IMR-90 (cell line): ENCODE measurements at regions not wholly inside any gene's neighbourhood (a gene's known extent, or its start where the extent isn't known, plus 50 kb on each side); places are given as distances from the start of the nearest gene placed in this dataset.

Experiments used
- ATAC-seq: fragments of 200-7000 bp; cut with Tn5 transposase; 2 replicates; pipeline ENCODE4 v1.9.1; 2020; ENCODE audit warnings: low read depth, mild to moderate bottlenecking, moderate library complexity
- BruUV-seq: library from RNA; stranded (reverse); fragments of 400-500 nt; replicated peaks from 2 replicates; lab custom pipeline; 2021; lab: Mats Ljungman, UMichigan
- CTCF ChIA-PET: fragments of 300-600 bp; formaldehyde crosslinking; extraction: SDS; loops from one replicate; lab custom pipeline; 2021; ENCODE audit warnings: antibody characterized with exemption; lab: Yijun Ruan, JAX
- POLR2A ChIA-PET: fragments of 300-600 bp; sonication (Branson Sonifier 250); formaldehyde crosslinking; loops from one replicate; lab custom pipeline; 2022; ENCODE audit warnings: antibody characterized with exemption; ENCODE audit not compliant: unreplicated experiment; lab: Charles Lee
- DNase-seq: peaks from one replicate; pipeline ENCODE4 v3.0.0; 2013
- H2AFZ ChIP-seq: replicated peaks from 2 replicates; pipeline ENCODE3; 2013; ENCODE audit warnings: low read length, mild to moderate bottlenecking; ENCODE audit not compliant: poor library complexity
- H2AK5ac ChIP-seq: 2 replicates; pipeline ENCODE4 v1.6.1; 2013; ENCODE audit warnings: low read depth, low read length, inconsistent platforms
- H2AK9ac ChIP-seq: replicated peaks from 2 replicates; pipeline ENCODE3; 2013; ENCODE audit warnings: mild to moderate bottlenecking, low read depth, low read length, moderate library complexity; ENCODE audit not compliant: poor library complexity
- H2BK120ac ChIP-seq: 2 replicates; pipeline ENCODE4 v1.6.1; 2013; ENCODE audit warnings: low read depth, low read length, inconsistent platforms
- H2BK15ac ChIP-seq: 3 replicates; pipeline ENCODE4 v1.6.1; 2013; ENCODE audit warnings: low read depth, low read length, inconsistent platforms
- H2BK20ac ChIP-seq: 2 replicates; pipeline ENCODE4 v1.6.1; 2013; ENCODE audit warnings: low read depth, mild to moderate bottlenecking, inconsistent platforms, low read length, moderate library complexity
- H2BK5ac ChIP-seq: 2 replicates; pipeline ENCODE4 v1.6.1; 2013; ENCODE audit warnings: mild to moderate bottlenecking, low read depth, low read length, inconsistent platforms; ENCODE audit not compliant: poor library complexity, severe bottlenecking
- H3K14ac ChIP-seq: replicated peaks from 2 replicates; pipeline ENCODE4 v1.6.1; 2013; ENCODE audit warnings: low read depth, low read length, inconsistent platforms
- H3K18ac ChIP-seq: 2 replicates; pipeline ENCODE4 v1.6.1; 2013; ENCODE audit warnings: low read depth, low read length, control low read depth
- H3K23ac ChIP-seq: 2 replicates; pipeline ENCODE4 v1.6.1; 2013; ENCODE audit warnings: low read depth, low read length, inconsistent platforms
- H3K27ac ChIP-seq: 2 replicates; pipeline ENCODE4 v1.5.1; 2013; ENCODE audit warnings: mild to moderate bottlenecking, control low read depth, low read length; ENCODE audit not compliant: insufficient read depth
- H3K27me3 ChIP-seq: 2 replicates; pipeline ENCODE4 v1.6.1; 2013; ENCODE audit warnings: low read length; ENCODE audit not compliant: control insufficient read depth, insufficient read depth
- H3K36me3 ChIP-seq: 2 replicates; pipeline ENCODE4 v1.6.1; 2013; ENCODE audit warnings: low read length, mixed read lengths; ENCODE audit not compliant: control insufficient read depth, insufficient read depth
- H3K4ac ChIP-seq: 2 replicates; pipeline ENCODE4 v1.6.1; 2013; ENCODE audit warnings: low read depth, low read length, inconsistent platforms
- H3K4me1 ChIP-seq: 2 replicates; pipeline ENCODE4 v1.6.1; 2013; ENCODE audit warnings: low read length, mixed read lengths; ENCODE audit not compliant: control insufficient read depth, insufficient read depth
- H3K4me2 ChIP-seq: 2 replicates; pipeline ENCODE4 v1.6.1; 2013; ENCODE audit warnings: low read depth, mild to moderate bottlenecking, control low read depth, low read length, moderate library complexity
- H3K4me3 ChIP-seq: 2 replicates; pipeline ENCODE4 v1.5.1; 2013; ENCODE audit warnings: low read depth, mild to moderate bottlenecking, control low read depth, low read length, moderate library complexity; ENCODE audit not compliant: insufficient read depth
- H3K56ac ChIP-seq: 2 replicates; pipeline ENCODE4 v1.6.1; 2013; ENCODE audit warnings: low read length, inconsistent platforms; ENCODE audit not compliant: insufficient read depth; ENCODE audit errors: extremely low read depth
- H3K79me1 ChIP-seq, 2 experiments: 2 replicates each; pipeline ENCODE4 v1.6.1; 2013; ENCODE audit warnings: low read length in 2 of 2, inconsistent platforms in 1 of 2, low read depth in 1 of 2
- H3K9ac ChIP-seq: 2 replicates; pipeline ENCODE4 v1.6.1; 2013; ENCODE audit warnings: low read depth, low read length, control low read depth
- H3K9me1 ChIP-seq: 2 replicates; pipeline ENCODE4 v1.6.1; 2013; ENCODE audit warnings: low read length, inconsistent platforms; ENCODE audit not compliant: insufficient read depth
- H3K9me3 ChIP-seq: 2 replicates; pipeline ENCODE4 v1.6.1; 2013; ENCODE audit warnings: low read length; ENCODE audit not compliant: control insufficient read depth, insufficient read depth
- H4K20me1 ChIP-seq: 2 replicates; pipeline ENCODE4 v1.6.1; 2013; ENCODE audit warnings: low read length, inconsistent platforms; ENCODE audit not compliant: insufficient read depth
- H4K5ac ChIP-seq: 2 replicates; pipeline ENCODE4 v1.6.1; 2013; ENCODE audit warnings: mild to moderate bottlenecking, low read depth, low read length, control low read depth
- H4K8ac ChIP-seq, 2 experiments: 2 replicates each; pipeline ENCODE4 v1.6.1; 2013; ENCODE audit warnings: low read depth in 2 of 2, low read length in 2 of 2, control low read depth in 1 of 2, inconsistent platforms in 1 of 2
- H4K91ac ChIP-seq: 2 replicates; pipeline ENCODE4 v1.6.1; 2013; ENCODE audit warnings: low read depth, low read length, inconsistent platforms; ENCODE audit not compliant: insufficient read depth
- RCOR1 ChIP-seq: IDR thresholded peaks from 2 replicates; pipeline ENCODE4 v1.6.1; 2012; ENCODE audit warnings: mild to moderate bottlenecking, low read length, improper control_type of control experiment; ENCODE audit not compliant: insufficient replicate concordance
- WGBS, 2 experiments: methylation state at CpG; one replicate each; pipeline versions ENCODE4 v1.1.5 to v1.1.7; 2013; ENCODE audit warnings: missing lambda C conversion rate in 2 of 2; ENCODE audit not compliant: insufficient read length in 1 of 2; ENCODE audit errors: extremely low coverage in 2 of 2; 5-methylcytosine and 5-hydroxymethylcytosine counted together
- dilution Hi-C: fragments of 300-500 bp; cut with HindIII; formaldehyde crosslinking; loops from one replicate; pipeline ENCODE4 v1.14.3; 2018; ENCODE audit warnings: low sequenced_read_pairs; ENCODE audit not compliant: unreplicated experiment
- in situ Hi-C: fragments of 300-500 bp; cut with MboI; formaldehyde crosslinking; loops from 3 replicates; pipeline ENCODE4 v1.14.3; 2019; ENCODE audit warnings: low sequenced_read_pairs, inconsistent platforms, mixed read lengths
- intact Hi-C: fragments of 100-400 bp; cut with micrococcal nuclease; formaldehyde crosslinking; loops from 2 replicates; pipeline ENCODE4 v1.10.0; 2022
- TF ChIP-seq, protein P1 (sequence below): conservative IDR thresholded peaks from 2 replicates; pipeline ENCODE4 v1.5.1; 2012; ENCODE audit warnings: mild to moderate bottlenecking, low read depth, low read length, improper control_type of control experiment

DNA sequence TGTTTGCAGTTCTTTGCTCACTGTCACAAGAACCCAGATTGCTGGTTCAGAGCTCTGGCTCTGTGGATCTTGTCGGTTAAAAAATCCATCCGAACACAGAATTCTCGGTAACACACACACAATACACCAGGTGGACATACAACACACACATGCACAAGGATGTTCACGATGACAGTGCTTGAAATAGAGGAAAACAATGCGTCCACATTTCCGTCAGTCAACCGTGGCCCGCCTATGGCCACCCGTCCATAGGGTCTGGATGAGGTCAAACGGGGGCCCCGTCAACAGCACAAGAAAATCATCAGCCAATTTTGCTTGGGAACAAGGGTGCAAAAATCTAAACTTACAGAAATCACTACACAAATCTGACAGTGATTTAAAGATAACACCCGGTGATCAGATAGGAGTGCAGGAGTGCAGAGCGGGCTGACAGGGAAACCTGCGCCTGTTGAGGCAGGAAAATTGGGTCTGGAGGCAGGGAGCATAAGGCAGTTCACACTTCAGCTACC is 50.4 kb upstream of the SLC19A1 start:
- Histone ChIP-seq H3K4ac (no peak overlapping the region), H3K27ac (no peak overlapping the region), H2BK20ac (no peak overlapping the region), H2AFZ (no peak overlapping the region), H4K8ac (no peak overlapping the region), H3K4me3 (no peak overlapping the region), H2AK9ac (no peak overlapping the region), H3K9me3 (peaks cover 15% of the 10 kb centered on the region), H3K18ac (no peak overlapping the region), H2AK5ac (no peak overlapping the region), H3K4me2 (no peak overlapping the region), H2BK5ac (no peak overlapping the region), H3K27me3 (peaks cover 47% of the 10 kb centered on the region), H3K9me1 (peaks cover 9% of the 10 kb centered on the region), H4K5ac (no peak overlapping the region), H3K79me1 (no peaks in the 10 kb centered on the region), H2BK120ac (no peak overlapping the region), H2BK15ac (no peak overlapping the region), H3K23ac (no peak overlapping the region), H3K14ac (no peak overlapping the region), H4K20me1 (peaks cover 6% of the 10 kb centered on the region; the same call in 1 of the 2 replicates), H3K36me3 (no peaks in the 10 kb centered on the region), H3K56ac (no peak overlapping the region), H4K91ac (no peak overlapping the region), H3K9ac (no peak overlapping the region), H3K4me1 (no peaks in the 10 kb centered on the region)
- dilution Hi-C loops, result no loop called here
- ATAC-seq (no peak), DNase-seq (no peak)
- intact Hi-C loops, result no loop called here
- no peak for TF ChIP-seq RCOR1
- TF ChIP-seq, protein P1, sequence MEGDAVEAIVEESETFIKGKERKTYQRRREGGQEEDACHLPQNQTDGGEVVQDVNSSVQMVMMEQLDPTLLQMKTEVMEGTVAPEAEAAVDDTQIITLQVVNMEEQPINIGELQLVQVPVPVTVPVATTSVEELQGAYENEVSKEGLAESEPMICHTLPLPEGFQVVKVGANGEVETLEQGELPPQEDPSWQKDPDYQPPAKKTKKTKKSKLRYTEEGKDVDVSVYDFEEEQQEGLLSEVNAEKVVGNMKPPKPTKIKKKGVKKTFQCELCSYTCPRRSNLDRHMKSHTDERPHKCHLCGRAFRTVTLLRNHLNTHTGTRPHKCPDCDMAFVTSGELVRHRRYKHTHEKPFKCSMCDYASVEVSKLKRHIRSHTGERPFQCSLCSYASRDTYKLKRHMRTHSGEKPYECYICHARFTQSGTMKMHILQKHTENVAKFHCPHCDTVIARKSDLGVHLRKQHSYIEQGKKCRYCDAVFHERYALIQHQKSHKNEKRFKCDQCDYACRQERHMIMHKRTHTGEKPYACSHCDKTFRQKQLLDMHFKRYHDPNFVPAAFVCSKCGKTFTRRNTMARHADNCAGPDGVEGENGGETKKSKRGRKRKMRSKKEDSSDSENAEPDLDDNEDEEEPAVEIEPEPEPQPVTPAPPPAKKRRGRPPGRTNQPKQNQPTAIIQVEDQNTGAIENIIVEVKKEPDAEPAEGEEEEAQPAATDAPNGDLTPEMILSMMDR, result no peak
- 80% methylated on average over 2 of the region's 14 CpGs; no CpG with 5 or more reads in 1 of the 2 experiments for WGBS, 2 experiments
- CTCF ChIA-PET, result interaction anchor here (1.4 kb wide), 1 partner anchor 37 kb away, joined by 6 read pairs; no protein-coding TSS in a partner anchor
- POLR2A ChIA-PET, result no interaction called here
- in situ Hi-C loops, result no loop called here
- BruUV-seq, result no TSS peak
